Astrocyte (in vitro differentiated cells and primary cell): ENCODE measurements at regions not wholly inside any gene's neighbourhood (a gene's known extent, or its start where the extent isn't known, plus 50 kb on each side); places are given as distances from the start of the nearest gene placed in this dataset.
A peak's percentile ranks its signal among the peaks of the same experiment; 100 is the strongest.

Experiments used
- DNase-seq: peaks from one replicate; pipeline ENCODE4 v3.0.0-alpha.2; 2010; ENCODE audit warnings: low read depth
- FAIRE-seq: peaks from 2 replicates; lab custom pipeline; 2011; peaks lifted over from hg19 to GRCh38; lab: Jason Lieb, UNC
- H2AFZ ChIP-seq: 2 replicates; pipeline ENCODE4 v1.6.0; 2012; ENCODE audit warnings: low read depth, low read length, inconsistent platforms
- H3K27ac ChIP-seq: 2 replicates; pipeline ENCODE4 v1.5.1; 2011; ENCODE audit warnings: low read depth, low read length, inconsistent platforms
- H3K27me3 ChIP-seq: 2 replicates; pipeline ENCODE4 v1.6.0; 2011; ENCODE audit warnings: low read length, inconsistent platforms; ENCODE audit not compliant: insufficient read depth
- H3K36me3 ChIP-seq: 2 replicates; pipeline ENCODE4 v1.5.1; 2011; ENCODE audit warnings: low read length, inconsistent platforms; ENCODE audit not compliant: insufficient read depth
- H3K4me1 ChIP-seq: 2 replicates; pipeline ENCODE4 v1.5.1; 2011; ENCODE audit warnings: low read length, inconsistent platforms; ENCODE audit not compliant: insufficient read depth
- H3K4me2 ChIP-seq: 2 replicates; pipeline ENCODE4 v1.6.0; 2012; ENCODE audit warnings: low read length, inconsistent platforms
- H3K4me3 ChIP-seq: 2 replicates; pipeline ENCODE4 v1.5.1; 2011; ENCODE audit warnings: low read depth, mild to moderate bottlenecking, low read length, inconsistent platforms; ENCODE audit not compliant: insufficient read depth
- H3K79me2 ChIP-seq: 2 replicates; pipeline ENCODE4 v1.6.0; 2012; ENCODE audit warnings: mild to moderate bottlenecking, low read length, inconsistent platforms; ENCODE audit not compliant: insufficient read depth
- H3K9ac ChIP-seq: 2 replicates; pipeline ENCODE4 v1.6.0; 2012; ENCODE audit warnings: mild to moderate bottlenecking, low read length, inconsistent platforms
- H3K9me3 ChIP-seq: 2 replicates; pipeline ENCODE4 v1.5.1; 2012; ENCODE audit warnings: low read depth, mild to moderate bottlenecking, low read length, inconsistent platforms; ENCODE audit not compliant: insufficient read depth
- H4K20me1 ChIP-seq: 2 replicates; pipeline ENCODE4 v1.6.0; 2012; ENCODE audit warnings: low read length, inconsistent platforms; ENCODE audit not compliant: insufficient read depth
- H3K27ac Mint-ChIP-seq: one replicate; pipeline ENCODE4 v1.8.0; 2021; ENCODE audit warnings: mild to moderate bottlenecking, mixed read lengths; ENCODE audit not compliant: unreplicated experiment
- H3K27me3 Mint-ChIP-seq: one replicate; pipeline ENCODE4 v1.8.0; 2021; ENCODE audit warnings: low read depth, mixed read lengths; ENCODE audit not compliant: unreplicated experiment
- H3K36me3 Mint-ChIP-seq: one replicate; pipeline ENCODE4 v1.8.0; 2021; ENCODE audit warnings: low read depth, mixed read lengths; ENCODE audit not compliant: unreplicated experiment
- H3K4me1 Mint-ChIP-seq: one replicate; pipeline ENCODE4 v1.8.0; 2021; ENCODE audit warnings: low read depth, mixed read lengths; ENCODE audit not compliant: unreplicated experiment
- H3K4me3 Mint-ChIP-seq: one replicate; pipeline ENCODE4 v1.8.0; 2021; ENCODE audit warnings: mild to moderate bottlenecking, moderate library complexity, mixed read lengths; ENCODE audit not compliant: unreplicated experiment
- H3K9me3 Mint-ChIP-seq: one replicate; pipeline ENCODE4 v1.8.0; 2021; ENCODE audit warnings: mild to moderate bottlenecking, mixed read lengths; ENCODE audit not compliant: unreplicated experiment
- EZH2 ChIP-seq: IDR thresholded peaks from 2 replicates; pipeline ENCODE4 v1.6.1; 2012; ENCODE audit warnings: mild to moderate bottlenecking, low read length, inconsistent platforms; ENCODE audit not compliant: insufficient read depth
- TF ChIP-seq, protein P1 (sequence below): IDR thresholded peaks from 2 replicates; pipeline ENCODE4 v1.5.1; 2011; ENCODE audit warnings: low read depth, mild to moderate bottlenecking, inconsistent platforms, low read length, moderate library complexity; ENCODE audit not compliant: insufficient read depth

DNA sequence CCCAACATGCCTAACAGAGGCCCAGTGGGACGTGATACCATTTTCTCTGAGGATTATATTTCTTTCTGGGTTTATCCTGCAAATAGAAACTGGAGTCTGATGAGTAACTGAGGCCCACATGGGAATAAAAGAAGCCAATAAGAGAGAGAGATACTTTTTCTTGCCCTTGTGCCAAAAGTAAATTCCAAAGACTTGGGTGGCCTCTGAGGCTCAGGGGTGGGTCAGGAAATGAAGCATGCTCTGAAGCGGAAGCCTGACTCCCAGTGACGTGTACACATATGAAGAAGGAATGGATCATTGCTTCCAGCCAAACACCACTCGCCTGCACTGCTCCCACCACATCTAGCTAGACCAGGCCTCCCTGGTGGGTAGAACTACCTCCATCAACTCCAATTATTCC is 273.6 kb upstream of the NCKAP5 start:
- Histone ChIP-seq H3K27ac (peak overlapping the region; percentile 85), H2AFZ (peak overlapping the region; percentile 16), H3K27me3 (no peaks in the 10 kb centered on the region), H3K36me3 (no peaks in the 10 kb centered on the region), H3K4me3 (no peak overlapping the region), H3K9ac (peak overlapping the region; percentile 2), H3K4me1 (peaks cover 20% of the 10 kb centered on the region), H4K20me1 (no peaks in the 10 kb centered on the region), H3K9me3 (no peaks in the 10 kb centered on the region), H3K79me2 (no peaks in the 10 kb centered on the region), H3K4me2 (peak overlapping the region; percentile 27)
- no peaks in the 10 kb centered on the region for H3K9me3 Mint-ChIP-seq
- DNase-seq = peak; percentile 98
- no peaks in the 10 kb centered on the region for H3K27me3 Mint-ChIP-seq
- H3K4me1 Mint-ChIP-seq = peaks cover 11% of the 10 kb centered on the region
- no peaks in the 10 kb centered on the region for H3K36me3 Mint-ChIP-seq
- no peak overlapping the region for H3K4me3 Mint-ChIP-seq
- no peak for FAIRE-seq
- H3K27ac Mint-ChIP-seq = no peak overlapping the region
- TF ChIP-seq, protein P1, sequence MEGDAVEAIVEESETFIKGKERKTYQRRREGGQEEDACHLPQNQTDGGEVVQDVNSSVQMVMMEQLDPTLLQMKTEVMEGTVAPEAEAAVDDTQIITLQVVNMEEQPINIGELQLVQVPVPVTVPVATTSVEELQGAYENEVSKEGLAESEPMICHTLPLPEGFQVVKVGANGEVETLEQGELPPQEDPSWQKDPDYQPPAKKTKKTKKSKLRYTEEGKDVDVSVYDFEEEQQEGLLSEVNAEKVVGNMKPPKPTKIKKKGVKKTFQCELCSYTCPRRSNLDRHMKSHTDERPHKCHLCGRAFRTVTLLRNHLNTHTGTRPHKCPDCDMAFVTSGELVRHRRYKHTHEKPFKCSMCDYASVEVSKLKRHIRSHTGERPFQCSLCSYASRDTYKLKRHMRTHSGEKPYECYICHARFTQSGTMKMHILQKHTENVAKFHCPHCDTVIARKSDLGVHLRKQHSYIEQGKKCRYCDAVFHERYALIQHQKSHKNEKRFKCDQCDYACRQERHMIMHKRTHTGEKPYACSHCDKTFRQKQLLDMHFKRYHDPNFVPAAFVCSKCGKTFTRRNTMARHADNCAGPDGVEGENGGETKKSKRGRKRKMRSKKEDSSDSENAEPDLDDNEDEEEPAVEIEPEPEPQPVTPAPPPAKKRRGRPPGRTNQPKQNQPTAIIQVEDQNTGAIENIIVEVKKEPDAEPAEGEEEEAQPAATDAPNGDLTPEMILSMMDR = no peak

DNA sequence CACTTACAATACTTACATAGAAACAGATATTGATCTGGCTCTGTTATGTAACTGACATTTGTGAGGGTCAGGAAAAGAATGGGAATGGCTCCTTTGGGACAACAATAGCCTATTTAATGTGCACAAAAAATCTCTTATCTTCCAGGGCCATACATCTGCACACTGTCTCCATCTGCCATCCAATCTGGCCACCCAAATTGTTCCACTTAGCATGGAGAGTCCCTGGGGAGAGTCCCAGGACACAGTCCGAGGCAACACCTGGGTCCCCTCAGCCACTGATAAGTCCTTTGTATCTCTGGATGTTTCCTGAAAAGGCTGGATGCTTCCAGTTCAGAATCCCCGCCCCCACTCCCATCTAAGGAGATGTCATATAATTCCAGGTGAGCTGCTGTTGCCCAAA is 274.2 kb upstream of the NCKAP5 start:
- Histone ChIP-seq H3K4me1 (peaks cover 20% of the 10 kb centered on the region), H2AFZ (no peak overlapping the region), H3K36me3 (no peaks in the 10 kb centered on the region), H4K20me1 (no peaks in the 10 kb centered on the region), H3K79me2 (no peaks in the 10 kb centered on the region), H3K27me3 (no peaks in the 10 kb centered on the region), H3K27ac (peak overlapping the region; percentile 75), H3K9ac (peak overlapping the region; percentile 2), H3K4me2 (peak overlapping the region; percentile 16), H3K9me3 (no peaks in the 10 kb centered on the region), H3K4me3 (no peak overlapping the region)
- DNase-seq (no peak), FAIRE-seq (peak; percentile 83)
- no peaks in the 10 kb centered on the region for H3K9me3 Mint-ChIP-seq
- H3K36me3 Mint-ChIP-seq = no peaks in the 10 kb centered on the region
- H3K27ac Mint-ChIP-seq = no peak overlapping the region
- H3K4me3 Mint-ChIP-seq = no peak overlapping the region
- H3K4me1 Mint-ChIP-seq = peaks cover 10% of the 10 kb centered on the region
- no peaks in the 10 kb centered on the region for H3K27me3 Mint-ChIP-seq
- TF ChIP-seq, protein P1 = no peak
- no peak for TF ChIP-seq EZH2

DNA sequence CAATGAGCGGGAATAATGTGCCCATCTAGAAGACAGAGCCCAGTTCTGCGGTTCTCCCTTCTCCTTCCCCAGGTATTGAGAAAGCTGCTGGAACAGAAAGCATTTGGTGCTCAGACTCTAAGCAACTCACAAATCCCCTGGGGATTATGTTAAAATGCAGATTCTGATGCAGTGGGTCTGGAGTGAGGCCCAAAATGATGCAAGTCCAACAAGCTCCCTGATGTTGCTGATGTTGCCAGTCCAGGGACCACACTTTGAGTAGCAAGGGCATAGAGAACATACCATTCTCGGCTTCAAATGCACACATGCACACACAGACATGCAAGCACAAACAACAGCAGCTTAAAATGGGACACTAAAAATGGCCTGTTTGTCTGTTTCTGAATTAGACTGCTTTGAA is 274.8 kb upstream of the NCKAP5 start:
- H3K4me1 Mint-ChIP-seq = peaks cover 10% of the 10 kb centered on the region
- H3K27me3 Mint-ChIP-seq = no peaks in the 10 kb centered on the region
- no peak overlapping the region for H3K4me3 ChIP-seq
- no peaks in the 10 kb centered on the region for H3K9me3 Mint-ChIP-seq
- H3K4me3 Mint-ChIP-seq = no peak overlapping the region
- H3K27me3 ChIP-seq = no peaks in the 10 kb centered on the region
- H2AFZ ChIP-seq = peak overlapping the region; percentile 13
- H3K79me2 ChIP-seq = no peaks in the 10 kb centered on the region
- no peaks in the 10 kb centered on the region for H4K20me1 ChIP-seq
- H3K9me3 ChIP-seq = no peaks in the 10 kb centered on the region
- TF ChIP-seq, protein P1 = no peak
- TF ChIP-seq EZH2 = no peak
- DNase-seq (no peak), FAIRE-seq (no peak)
- peak overlapping the region; percentile 34 for H3K27ac ChIP-seq
- no peaks in the 10 kb centered on the region for H3K36me3 Mint-ChIP-seq
- no peaks in the 10 kb centered on the region for H3K36me3 ChIP-seq
- H3K4me2 ChIP-seq = no peak overlapping the region
- no peak overlapping the region for H3K9ac ChIP-seq
- peaks cover 20% of the 10 kb centered on the region for H3K4me1 ChIP-seq
- no peak overlapping the region for H3K27ac Mint-ChIP-seq
